Ishikawa (cell line): ENCODE measurements at regions not wholly inside any gene's neighbourhood (a gene's known extent, or its start where the extent isn't known, plus 50 kb on each side); places are given as distances from the start of the nearest gene placed in this dataset.

Experiments
- CEBPB ChIP-seq: IDR thresholded peaks from 2 replicates; pipeline ENCODE4 v1.6.1; 2012
- TF ChIP-seq, protein P1 (sequence below): IDR thresholded peaks from 2 replicates; pipeline ENCODE4 v1.6.1; 2012

DNA sequence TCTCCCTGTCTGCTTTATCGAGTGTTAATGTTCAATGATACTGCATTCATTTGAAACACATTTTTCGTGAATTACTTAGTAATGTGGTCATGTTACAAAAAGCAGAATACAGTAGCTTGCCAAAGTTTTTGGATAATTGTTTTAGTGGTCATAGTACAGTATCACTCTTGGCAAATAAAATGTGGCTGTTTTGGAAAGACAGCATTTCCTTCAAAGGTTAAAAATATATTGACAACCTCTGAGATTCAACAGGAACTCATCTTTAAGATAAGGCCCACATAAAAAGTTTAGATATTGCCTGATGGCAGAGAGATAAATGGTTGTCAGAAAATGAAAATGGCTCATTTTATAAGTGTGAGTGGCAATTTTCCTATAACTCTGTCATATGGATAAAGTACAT, 297.7 kb upstream of the MAN1A1 start:
- TF ChIP-seq, protein P1, sequence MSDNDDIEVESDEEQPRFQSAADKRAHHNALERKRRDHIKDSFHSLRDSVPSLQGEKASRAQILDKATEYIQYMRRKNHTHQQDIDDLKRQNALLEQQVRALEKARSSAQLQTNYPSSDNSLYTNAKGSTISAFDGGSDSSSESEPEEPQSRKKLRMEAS: no peak
- no peak for TF ChIP-seq CEBPB
